ENCODE measurements at regions not wholly inside any gene's neighbourhood (a gene's known extent, or its start where the extent isn't known, plus 50 kb on each side); places are given as distances from the start of the nearest gene placed in this dataset.

DNA sequence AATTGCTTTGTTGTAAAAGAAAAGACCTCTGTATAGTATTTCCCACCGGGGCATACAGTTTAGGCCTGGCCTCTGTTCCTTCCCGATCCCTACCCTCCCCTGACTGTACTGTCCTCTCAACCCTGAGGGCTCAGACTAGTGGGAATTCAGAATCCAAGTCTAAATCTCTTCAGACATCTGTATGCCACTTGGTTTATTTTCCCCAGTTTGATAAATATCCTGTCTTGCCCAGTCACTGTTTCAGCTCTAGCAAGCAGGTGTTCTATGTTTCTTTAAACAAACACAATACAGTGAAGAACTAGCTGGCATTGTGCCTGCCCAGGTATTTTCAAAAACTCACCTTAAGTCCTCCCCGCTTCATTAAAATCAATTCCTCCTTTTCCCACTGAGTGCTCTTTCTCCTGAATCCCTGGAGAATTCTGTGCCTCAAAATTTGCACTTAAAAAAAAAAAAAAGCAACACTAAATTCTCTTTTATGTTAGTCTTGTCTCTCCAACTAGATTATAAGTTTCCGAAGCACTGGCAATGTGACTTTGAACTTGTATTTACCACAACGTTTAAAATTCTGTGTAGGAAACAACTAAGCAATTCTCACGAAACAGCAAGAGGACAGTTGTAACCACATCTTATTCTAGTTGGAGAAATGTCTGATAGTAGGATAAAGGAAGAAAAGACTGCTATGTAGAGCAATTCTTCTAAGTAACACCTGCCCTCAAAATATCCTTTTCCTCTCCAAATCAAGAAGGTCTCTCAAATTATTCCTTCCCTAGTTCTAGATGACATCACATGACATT lies 112.0 kb upstream of the CARMIL1 start:
- TF ChIP-seq EZH2phosphoT487 (IDR thresholded peaks at IDR 0.05; ENCODE audit: borderline replicate concordance, low read length): no peak
- TF ChIP-seq, protein P1, sequence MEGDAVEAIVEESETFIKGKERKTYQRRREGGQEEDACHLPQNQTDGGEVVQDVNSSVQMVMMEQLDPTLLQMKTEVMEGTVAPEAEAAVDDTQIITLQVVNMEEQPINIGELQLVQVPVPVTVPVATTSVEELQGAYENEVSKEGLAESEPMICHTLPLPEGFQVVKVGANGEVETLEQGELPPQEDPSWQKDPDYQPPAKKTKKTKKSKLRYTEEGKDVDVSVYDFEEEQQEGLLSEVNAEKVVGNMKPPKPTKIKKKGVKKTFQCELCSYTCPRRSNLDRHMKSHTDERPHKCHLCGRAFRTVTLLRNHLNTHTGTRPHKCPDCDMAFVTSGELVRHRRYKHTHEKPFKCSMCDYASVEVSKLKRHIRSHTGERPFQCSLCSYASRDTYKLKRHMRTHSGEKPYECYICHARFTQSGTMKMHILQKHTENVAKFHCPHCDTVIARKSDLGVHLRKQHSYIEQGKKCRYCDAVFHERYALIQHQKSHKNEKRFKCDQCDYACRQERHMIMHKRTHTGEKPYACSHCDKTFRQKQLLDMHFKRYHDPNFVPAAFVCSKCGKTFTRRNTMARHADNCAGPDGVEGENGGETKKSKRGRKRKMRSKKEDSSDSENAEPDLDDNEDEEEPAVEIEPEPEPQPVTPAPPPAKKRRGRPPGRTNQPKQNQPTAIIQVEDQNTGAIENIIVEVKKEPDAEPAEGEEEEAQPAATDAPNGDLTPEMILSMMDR (IDR thresholded peaks at IDR 0.05; ENCODE audit: low read depth, low read length, poor library complexity, severe bottlenecking): no peak

Data from DOHH2 (cell line).